Glomerular visceral epithelial cell (primary cell): ENCODE measurements at regions not wholly inside any gene's neighbourhood (a gene's known extent, or its start where the extent isn't known, plus 50 kb on each side); places are given as distances from the start of the nearest gene placed in this dataset.

Experiments used
- DNase-seq: peaks from one replicate; pipeline ENCODE4 v3.0.0-alpha.2; 2016; ENCODE audit errors: extremely low spot score

DNA sequence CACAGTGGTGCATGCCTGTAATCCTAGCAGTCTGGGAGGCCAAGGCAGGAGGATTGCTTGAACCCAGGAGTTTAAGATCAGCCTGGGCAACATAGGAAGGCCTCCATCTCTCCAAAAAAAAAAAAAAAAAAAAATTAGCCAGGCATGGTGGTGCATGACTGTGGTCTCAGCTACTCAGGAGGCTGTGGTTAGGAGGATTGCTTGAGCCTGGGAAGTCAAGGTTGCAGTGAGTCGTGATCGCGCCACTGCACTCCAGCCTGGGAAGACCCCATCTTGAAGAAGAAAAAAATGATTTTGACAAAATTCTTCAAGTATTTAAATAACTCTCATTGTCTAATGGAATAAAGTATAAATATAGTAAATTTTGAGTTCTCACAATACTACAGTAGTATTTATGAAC lies 219.2 kb upstream of the SSTR1 start:
- peak; percentile 63 for DNase-seq

DNA sequence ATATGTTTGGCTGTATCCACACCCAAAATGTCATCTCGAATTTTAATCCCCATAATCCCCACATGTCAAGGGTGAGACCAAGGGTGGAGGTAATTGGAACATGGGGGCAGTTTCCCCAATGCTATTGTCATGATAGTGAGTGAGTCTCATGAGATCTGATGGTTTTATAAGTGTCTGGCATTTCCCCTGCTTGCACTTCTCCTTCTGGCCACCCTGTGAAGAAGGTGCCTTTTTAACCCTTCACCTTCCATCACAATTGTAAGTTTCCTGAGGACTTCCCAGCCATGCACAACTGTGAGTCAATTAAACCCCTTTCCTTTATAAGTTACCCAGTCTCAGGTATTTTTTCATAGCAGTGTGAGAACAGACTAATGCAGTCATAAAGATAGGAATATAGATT lies 216.7 kb upstream of the SSTR1 start:
- no peak for DNase-seq

DNA sequence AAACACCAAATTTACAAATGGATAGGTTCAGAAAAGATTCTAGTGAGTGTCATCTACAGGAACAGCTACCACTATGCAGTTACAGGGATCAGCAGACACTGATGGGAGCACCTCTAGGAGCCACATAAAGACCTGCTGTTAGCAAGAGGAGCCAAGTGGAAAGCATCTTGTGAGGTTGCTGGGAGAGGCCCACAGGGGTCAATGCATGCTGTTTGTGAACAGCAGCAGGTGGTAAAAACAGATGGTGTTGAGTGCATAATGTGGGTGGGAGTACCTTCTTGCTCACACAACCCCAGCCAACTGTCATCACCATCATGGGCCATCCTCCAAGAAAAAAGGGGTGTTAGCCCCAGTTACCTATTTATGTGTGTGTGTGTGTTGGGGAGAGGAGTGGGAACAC lies 215.2 kb upstream of the SSTR1 start:
- DNase-seq = no peak

DNA sequence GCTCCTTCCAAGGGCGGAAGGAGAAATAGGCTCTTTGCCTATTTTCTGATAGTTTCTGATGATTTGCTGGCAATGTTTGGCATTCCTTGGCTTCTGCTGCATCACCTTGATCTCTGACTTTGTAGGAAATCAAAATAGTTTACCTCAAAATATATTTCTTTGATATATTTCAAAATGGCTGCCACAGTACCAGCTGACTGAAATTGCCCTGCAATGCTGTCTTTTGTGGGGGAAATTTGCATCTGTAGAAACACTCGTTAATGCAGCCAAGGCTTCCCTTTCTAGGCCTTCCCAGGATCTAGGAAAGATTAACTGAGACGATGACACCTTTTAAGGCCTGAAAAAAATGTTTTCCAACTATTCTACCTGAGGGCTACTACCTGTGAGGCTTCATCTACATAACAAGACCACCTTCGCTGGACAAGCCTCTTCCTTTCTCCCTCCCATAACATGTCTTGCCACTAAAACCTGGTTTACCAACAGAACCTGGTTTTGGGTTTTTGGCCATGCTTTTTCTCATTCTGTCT lies 212.8 kb upstream of the SSTR1 start:
- no peak for DNase-seq

DNA sequence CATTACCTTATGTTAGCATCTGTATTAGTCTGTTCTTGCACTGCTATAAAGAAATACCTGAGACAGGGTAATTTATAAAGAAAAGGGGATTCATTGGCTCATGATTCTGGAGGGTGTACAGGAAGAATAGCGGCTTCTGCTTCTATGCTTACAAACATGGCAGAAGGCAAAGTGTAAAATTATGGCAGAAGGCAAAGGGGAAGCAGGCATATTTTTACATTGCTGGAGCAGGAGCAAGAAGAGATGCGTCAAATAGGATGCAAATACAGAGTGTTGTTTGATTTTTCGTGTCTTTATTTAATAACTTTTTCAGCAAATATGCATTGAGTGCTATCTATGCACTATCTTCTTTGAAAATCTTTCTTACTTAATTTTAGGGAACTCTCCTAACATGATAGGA lies 210.7 kb upstream of the SSTR1 start:
- DNase-seq = no peak

DNA sequence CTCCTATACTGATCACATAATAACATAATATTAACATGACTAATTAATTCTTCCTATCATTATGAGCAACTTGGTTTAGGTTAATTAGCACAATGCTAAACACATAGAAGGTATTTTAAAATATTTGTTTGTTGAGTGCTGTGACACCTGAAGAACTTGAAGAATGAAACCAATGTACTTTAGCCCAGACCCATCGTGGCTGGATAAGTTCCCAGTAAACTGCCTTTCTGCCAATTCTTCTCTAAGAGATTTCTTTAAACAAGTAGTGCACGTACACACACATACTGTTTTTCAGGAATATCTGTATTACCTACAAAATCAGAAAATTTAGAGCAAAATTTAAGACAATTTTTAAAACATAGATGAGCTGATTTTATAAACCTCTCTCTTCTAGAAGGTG lies 207.4 kb upstream of the SSTR1 start:
- no peak for DNase-seq

DNA sequence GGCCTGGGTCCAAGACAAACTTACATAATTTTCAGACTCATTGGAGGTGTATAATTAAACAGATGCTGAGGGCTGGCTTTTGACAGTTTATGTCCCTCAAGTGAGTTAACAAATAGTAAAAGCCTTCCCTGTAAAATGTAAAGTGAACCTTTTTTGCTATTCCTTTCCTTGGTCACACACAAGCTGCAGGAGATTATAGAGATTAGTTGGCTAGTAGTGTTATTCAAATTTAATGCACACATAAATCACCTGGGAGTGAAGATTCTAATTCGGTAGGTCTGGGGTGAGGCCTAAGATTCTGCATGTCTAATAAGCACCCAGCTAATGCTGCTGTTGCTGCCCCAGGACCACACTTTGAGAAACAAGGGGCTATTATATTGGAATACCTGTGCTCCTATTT lies 206.2 kb upstream of the SSTR1 start:
- DNase-seq = no peak

DNA sequence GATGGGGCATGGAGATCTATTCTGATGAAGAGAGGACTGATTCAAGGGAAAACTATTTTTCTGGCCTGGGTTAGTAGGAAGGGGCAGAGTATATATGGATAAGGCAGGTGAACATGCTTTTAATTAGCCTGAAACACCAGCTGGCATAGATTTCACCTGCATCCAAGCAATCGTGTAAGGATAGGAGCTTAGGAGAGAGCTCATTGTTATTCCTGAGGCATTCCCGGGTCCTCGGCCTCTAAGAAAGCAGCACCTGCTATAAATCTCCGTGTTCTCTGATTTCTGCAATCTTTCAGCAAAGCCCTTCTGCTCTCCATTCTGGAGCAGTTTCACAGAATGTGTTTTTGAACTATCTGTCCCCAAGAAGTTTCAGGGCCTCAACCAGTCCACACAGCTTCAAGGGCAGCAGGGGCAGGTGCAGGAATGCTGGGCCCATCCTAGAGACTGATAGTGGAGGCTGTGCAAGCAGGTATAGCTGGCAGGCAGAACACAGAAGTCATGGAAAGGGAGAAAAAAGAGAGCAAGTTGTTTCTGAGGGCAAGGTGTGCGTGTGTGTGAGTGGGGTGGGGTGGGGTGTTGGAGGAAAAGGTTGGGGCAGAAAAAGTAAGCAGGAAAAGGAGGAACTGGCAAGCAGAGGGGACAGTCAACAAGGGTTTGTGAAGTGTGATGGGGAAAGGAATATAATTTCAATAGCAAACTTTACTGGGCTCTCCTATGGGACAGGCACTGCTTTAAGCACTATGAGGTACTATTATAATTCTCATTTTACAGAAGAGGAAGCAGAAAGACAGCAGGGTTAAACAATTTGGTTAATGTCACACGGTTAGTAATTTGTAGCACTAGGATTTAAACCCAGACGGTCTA lies 203.7 kb upstream of the SSTR1 start:
- DNase-seq = no peak

DNA sequence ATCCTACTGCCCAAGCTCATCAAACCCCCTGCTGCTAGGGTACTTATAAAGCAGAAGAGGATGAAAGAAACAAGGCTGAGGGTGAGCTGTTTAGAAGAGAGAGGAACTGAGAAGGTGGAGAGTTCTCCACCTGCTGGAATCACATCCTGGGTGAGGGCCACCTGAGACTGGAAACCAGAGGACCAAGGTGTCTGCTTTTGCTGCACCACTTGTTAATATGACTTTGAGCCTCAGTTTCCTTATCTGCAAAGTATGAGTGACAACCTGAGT lies 203.2 kb upstream of the SSTR1 start:
- no peak for DNase-seq

DNA sequence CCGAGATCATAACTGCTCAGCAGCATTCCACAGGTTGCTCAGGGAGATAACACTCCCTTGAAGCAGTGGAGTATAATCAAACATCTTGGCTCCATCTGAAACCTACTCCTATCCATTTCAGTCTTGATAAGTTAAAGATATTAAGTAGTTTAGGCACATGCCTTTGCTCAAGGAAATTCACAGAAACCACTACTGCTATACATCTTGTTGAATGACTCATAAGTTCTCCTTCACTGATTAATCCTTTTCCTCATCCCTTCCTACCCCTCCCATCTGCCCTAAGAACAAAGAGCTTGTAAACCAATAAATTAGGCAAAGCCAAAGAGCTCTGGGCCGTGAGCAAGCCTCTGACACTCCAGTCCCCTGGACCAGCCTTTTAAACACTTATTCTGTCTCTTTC lies 196.5 kb upstream of the SSTR1 start:
- peak; percentile 28 for DNase-seq

DNA sequence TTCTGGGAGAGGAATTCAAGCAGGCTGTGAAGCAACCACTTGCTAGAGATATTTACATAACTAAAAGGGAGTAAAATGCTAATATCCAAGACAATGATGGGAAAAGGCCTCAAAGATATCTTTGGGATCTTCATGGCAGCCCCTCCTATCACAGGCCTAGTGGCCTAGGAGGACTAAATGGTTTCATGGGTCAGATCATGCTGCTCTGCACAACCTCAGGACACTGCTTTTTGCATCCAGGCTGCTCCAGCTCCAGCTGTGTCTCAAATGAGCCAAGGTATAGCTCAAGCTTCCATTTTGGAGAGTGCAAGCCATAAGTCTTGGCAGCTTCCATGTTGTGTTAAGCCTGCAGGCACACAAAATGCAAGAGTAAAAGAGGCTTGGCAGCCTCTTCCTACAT lies 195.6 kb upstream of the SSTR1 start:
- no peak for DNase-seq

DNA sequence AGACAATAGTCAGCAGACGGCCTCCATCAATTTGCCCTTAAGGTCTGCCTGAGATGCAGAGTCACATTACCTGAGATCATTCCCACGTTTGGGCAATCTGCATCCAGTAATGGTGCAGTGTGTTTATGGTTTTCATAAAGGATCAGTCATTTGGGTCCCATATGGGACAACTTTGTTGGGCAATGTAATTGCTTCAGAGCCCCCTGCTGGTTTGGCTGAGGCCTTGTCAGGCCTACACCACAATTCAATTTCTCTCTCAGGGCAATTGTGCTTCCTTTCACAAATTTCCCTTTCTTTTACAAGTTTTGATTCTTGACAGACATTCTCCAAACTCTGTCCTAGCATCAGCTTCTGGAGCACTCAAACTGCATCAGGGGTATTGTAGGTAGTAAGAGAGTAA lies 191.2 kb upstream of the SSTR1 start:
- no peak for DNase-seq

DNA sequence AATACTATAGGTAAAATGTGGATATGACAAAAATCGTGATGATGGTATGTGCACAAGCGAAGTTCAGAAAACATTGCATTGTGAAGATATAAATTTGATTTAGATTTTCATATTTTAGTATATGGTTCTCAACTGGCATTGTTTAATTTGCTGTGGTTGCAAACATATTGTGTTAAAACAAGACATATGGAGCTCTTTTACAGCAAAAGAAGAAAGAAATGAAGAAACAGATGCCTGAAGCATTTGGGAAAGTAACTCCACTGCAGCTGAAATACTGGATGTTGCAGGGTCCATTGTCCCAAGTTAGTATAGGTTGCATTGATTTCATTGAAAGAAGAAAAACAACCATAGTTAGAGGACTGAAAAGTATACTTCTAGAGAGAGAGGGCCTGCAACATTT lies 185.8 kb upstream of the SSTR1 start:
- no peak for DNase-seq

DNA sequence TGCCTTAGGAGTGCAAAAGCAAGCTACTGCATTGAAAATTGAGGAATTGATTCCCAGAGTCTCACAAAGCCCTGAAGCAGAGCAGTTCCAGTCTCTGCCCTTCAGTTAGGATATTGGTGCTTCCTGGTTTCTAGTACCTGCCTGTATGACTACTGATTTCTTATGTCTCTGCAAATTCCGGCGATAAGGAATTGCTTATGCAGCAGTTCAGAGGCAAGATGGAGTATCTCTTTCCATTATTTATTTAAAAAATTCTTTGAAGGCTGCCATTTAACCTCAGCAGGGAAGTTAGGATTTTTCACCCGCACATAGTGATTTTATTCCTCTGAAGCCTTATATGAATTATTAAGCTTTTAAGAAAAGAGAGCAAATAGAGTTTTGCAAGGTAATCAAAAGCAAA lies 184.9 kb upstream of the SSTR1 start:
- DNase-seq = no peak

DNA sequence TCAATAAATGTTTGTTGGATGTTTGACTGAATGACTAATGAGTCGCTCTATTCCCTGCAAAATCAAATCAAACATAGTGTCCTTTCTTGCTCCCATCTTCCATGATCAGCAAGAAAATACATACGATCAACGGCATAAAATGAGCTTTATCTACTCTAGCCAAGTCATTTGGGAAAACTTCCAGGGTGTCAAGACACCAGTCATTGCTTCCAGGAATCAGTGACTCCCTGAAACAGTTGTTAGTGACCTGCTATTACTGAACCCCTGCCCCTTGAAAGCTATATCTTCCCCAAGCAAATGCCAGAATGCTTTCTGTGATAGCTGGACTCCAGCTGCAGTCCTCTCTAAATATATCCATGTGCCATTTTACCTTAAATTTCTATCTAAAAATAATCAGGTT lies 169.5 kb upstream of the SSTR1 start:
- DNase-seq = no peak

DNA sequence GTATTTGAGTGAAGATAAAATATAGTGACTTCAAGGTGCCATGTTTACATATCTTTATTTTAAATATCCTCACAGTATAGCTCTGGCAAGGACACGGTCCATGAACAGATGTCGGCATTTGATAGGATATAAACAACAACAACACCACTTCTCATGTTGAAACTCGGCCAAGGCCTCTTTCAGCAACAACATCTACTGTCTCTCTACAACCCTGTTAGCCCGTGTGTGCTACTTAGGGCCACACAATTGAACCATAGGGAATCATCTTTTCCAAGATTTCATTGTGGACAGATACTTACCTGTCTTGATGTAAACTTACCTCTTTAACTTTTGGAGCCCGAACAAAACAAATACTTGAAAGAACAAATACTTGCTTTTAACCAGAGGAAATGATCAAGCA lies 168.7 kb upstream of the SSTR1 start:
- no peak for DNase-seq

DNA sequence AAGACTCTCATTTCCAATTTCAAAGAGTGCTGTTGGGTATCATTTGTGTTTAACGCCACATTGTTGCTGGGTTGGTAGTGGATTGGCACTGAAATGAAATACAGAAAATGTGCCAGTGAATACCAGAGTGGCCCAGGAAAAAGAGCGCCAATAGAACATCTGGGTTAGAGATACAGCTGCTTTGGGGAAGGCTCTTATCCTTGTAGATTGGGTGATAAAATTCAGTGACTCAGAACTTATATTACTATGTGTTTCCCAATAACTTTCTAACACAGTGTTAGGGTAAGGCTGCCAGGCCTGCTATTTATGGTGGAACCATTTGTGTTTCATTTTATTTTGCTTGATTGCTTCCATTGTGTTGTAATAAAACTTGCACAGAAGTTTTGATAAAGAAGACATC lies 168.2 kb upstream of the SSTR1 start:
- DNase-seq = no peak

DNA sequence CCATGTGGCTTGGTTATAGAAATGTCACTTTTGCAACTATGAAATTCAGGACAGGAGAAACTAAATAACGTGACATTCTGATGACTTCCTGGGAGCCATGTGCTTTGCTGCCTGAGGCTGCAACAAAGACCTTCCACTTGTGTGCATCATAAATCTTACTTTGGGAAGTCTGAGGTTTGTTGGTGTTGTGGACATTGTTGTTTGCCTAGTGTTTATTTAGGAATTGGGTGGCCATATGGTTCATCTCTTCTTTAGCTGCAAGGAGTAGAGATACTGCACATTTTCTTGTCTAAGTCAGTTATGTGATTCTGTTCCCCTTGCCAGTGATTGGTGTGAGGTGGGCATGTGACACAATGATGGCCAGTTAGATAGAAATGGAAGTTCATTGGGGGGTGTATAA lies 167.3 kb upstream of the SSTR1 start:
- no peak for DNase-seq

DNA sequence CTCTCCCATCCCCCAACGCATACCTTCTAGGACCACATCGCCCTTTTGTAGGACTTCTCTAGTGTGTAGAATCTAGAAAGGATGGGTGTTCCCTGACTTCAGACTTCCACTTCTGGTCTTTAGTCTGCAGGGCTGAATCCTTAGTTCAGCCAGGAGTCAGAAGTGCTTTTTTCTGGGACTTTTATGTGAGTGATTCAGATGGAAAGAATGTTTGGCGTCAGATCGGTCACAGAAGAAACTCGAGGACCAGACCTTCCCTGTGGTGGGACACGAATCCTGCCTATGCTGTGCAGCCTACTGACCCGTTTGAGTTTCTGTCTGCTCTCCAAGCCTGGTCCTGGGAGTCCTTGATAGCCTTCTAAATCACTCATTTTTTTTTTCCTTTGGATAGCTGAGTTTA lies 165.4 kb upstream of the SSTR1 start:
- DNase-seq = peak; percentile 66

DNA sequence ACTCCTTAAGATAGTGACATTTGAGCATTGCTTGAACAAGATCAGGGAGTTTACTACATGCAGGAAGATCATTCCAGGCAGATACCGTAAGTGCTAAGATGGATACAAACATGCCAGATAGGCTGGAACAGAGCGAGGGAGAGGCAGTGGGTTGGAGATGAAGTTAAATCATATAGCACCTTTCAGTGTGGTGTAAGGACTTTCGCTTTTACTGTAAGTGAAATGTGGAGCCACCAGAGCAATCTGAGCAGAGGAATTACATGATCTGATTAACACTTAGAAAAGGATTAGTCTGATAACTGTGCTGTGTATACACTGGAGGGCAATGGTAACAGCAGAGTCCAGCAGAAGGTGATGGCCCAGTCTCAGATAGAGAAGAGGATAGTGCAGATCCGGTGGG lies 163.0 kb upstream of the SSTR1 start:
- no peak for DNase-seq

DNA sequence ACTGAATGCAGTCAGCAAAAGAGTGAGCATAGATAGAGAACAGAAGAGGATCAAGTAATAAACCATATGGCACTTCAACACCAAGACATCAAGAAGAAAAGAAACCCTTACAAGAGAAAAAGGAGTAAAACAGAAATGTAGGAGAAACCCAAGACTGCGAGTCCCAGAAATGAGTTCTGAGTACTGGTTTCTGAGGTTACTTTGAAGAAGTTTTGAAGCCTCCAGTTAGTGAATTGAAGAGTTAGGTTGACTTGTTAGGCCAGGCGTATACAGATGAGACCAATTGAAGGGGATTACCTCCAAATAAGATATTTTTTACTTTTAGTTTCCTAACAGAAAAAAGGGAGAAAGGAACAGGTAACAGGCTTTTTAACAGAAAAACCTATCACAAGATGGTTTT lies 162.2 kb upstream of the SSTR1 start:
- no peak for DNase-seq

DNA sequence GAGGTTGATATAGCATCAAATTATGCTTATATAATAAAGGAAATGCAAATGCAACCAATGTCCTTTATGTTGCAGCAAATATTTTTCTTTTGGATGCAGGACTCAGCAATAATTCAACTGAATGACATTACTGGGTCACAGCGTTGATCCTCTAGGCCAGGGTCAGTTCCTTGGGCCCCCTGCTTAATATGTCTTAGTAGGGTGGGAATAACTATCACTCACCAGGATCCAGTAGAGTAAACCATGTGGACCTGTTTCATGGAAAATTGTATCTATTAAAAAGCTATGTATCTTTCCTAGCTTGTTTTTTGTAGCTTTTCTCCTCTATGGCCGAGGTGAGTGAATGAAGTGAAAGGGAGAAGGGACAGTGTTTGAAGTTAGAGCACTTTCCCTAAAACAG lies 161.5 kb upstream of the SSTR1 start:
- no peak for DNase-seq

DNA sequence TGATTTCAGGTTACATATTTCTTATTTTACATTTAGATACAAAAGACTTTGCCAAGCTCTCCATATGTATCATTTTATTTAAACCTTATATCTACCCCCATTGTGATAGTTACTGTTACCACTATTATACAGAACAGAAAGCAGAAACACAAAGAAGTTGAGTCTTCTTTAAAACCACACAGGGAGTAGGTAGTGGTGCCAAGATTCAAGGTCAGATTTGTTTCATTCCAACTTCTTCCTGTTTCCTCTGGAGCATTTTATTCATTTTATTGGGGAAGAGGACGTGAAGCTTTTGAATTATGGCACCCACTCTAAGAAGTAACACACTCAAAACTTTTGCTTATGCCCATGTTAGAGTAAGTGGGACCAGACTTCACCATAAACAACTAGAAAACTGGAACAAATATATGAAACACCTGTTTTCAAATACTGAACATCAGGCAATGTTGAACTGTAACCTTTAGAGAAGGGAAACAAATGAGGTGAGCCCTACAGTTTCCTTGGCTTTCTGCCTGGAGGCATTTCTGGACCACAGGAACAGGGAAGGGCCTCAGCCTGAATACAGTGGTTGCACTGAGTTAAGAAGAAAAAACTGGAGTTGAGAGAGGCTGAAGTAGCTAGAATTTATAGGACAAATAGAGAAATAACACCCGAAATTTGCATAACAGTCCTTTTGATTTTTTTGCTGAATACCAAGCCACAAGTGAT lies 160.4 kb upstream of the SSTR1 start:
- no peak for DNase-seq

DNA sequence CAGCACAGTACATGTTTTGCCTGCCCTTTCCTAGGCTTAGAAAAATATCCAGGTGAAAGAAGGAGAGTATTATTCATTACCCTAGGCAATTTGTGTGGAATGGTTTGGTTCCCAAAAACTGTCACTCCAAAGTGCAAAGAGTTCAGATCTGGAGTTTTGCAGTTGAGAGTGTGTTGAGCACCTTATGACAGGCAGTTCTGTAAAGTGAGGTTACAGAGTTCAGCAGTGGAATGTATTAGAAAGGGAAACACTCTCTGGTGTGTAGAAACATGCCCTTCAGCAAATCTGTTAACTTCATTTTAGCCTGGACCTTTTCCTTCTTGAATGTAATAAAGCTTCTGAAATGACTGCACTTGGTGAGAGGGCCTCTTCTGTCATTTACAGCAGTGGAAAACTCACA lies 154.0 kb upstream of the SSTR1 start:
- DNase-seq = no peak
